ENCODE measurements at regions not wholly inside any gene's neighbourhood (a gene's known extent, or its start where the extent isn't known, plus 50 kb on each side); places are given as distances from the start of the nearest gene placed in this dataset.
"Not testable (repeated sequence)": the region's sequence is repeated elsewhere in the genome, so short reads cannot be mapped to it uniquely, and the experiment has no call there.

- H3K4me1 ChIP-seq; intact Hi-C loops (cut with DNase I); H3K36me3 ChIP-seq; DNase-seq; H3K4me3 ChIP-seq; H3K27me3 ChIP-seq (ENCODE audit: low read depth); H3K27ac ChIP-seq; H3K9me3 ChIP-seq; ATAC-seq: not testable (repeated sequence)
Measured at GRCh38 chr6:142016666-142017065, 116.1 kb upstream of the GJE1 start.

GRCh38 chr6:142015463-142015862, 117.3 kb upstream of the GJE1 start:
- H3K4me1 ChIP-seq; DNase-seq; H3K27ac ChIP-seq; H3K4me3 ChIP-seq; H3K27me3 ChIP-seq (ENCODE audit: low read depth); intact Hi-C loops (cut with DNase I); H3K9me3 ChIP-seq; ATAC-seq; H3K36me3 ChIP-seq: not testable (repeated sequence)

GRCh38 chr6:142015011-142015410, 117.7 kb upstream of the GJE1 start:
- DNase-seq (no peak), ATAC-seq (no peak)
- H3K36me3 ChIP-seq = no peaks in the 10 kb centered on the region
- H3K27me3 ChIP-seq (ENCODE audit: low read depth) = no peaks in the 10 kb centered on the region
- no peak for TF ChIP-seq CTCF (IDR thresholded peaks at IDR 0.05)
- H3K27ac ChIP-seq = no peak overlapping the region
- intact Hi-C loops (cut with DNase I) = no loop called here
- no peaks in the 10 kb centered on the region for H3K9me3 ChIP-seq
- H3K4me1 ChIP-seq = no peaks in the 10 kb centered on the region
- H3K4me3 ChIP-seq = no peak overlapping the region

- Histone ChIP-seq H3K36me3 (no peaks in the 10 kb centered on the region), H3K4me3 (no peak overlapping the region), H3K4me1 (no peaks in the 10 kb centered on the region), H3K27ac (no peak overlapping the region), H3K9me3 (no peaks in the 10 kb centered on the region), H3K27me3 (ENCODE audit: low read depth) (no peaks in the 10 kb centered on the region)
- ATAC-seq = no peak
- TF ChIP-seq CTCF (IDR thresholded peaks at IDR 0.05) = no peak
- no peak for DNase-seq
- intact Hi-C loops (cut with DNase I) = no loop called here
Measured at GRCh38 chr6:142014515-142014914, 118.2 kb upstream of the GJE1 start.

- no peak for TF ChIP-seq CTCF (IDR thresholded peaks at IDR 0.05)
- H3K27me3 ChIP-seq (ENCODE audit: low read depth) = no peaks in the 10 kb centered on the region
- ATAC-seq (no peak), DNase-seq (no peak)
- H3K9me3 ChIP-seq = no peaks in the 10 kb centered on the region
- intact Hi-C loops (cut with DNase I) = no loop called here
- H3K27ac ChIP-seq = no peak overlapping the region
- H3K4me3 ChIP-seq = no peak overlapping the region
- no peaks in the 10 kb centered on the region for H3K4me1 ChIP-seq
- no peaks in the 10 kb centered on the region for H3K36me3 ChIP-seq
Measured at GRCh38 chr6:142013875-142014495, 118.7 kb upstream of the GJE1 start.

GRCh38 chr6:142013287-142013686, 119.4 kb upstream of the GJE1 start:
- no peaks in the 10 kb centered on the region for H3K4me1 ChIP-seq
- H3K4me3 ChIP-seq = no peak overlapping the region
- H3K27me3 ChIP-seq (ENCODE audit: low read depth) = no peaks in the 10 kb centered on the region
- no peak for TF ChIP-seq CTCF (IDR thresholded peaks at IDR 0.05)
- H3K36me3 ChIP-seq = no peaks in the 10 kb centered on the region
- DNase-seq = no peak
- no peaks in the 10 kb centered on the region for H3K9me3 ChIP-seq
- H3K27ac ChIP-seq = no peak overlapping the region
- no peak for ATAC-seq
- intact Hi-C loops (cut with DNase I) = no loop called here

GRCh38 chr6:142011775-142012174, 121.0 kb upstream of the GJE1 start:
- no peak for ATAC-seq
- DNase-seq = no peak
- no peaks in the 10 kb centered on the region for H3K4me1 ChIP-seq
- intact Hi-C loops (cut with DNase I) = no loop called here
- H3K4me3 ChIP-seq = no peak overlapping the region
- no peaks in the 10 kb centered on the region for H3K27me3 ChIP-seq (ENCODE audit: low read depth)
- TF ChIP-seq CTCF (IDR thresholded peaks at IDR 0.05) = no peak
- no peaks in the 10 kb centered on the region for H3K9me3 ChIP-seq
- no peak overlapping the region for H3K27ac ChIP-seq
- H3K36me3 ChIP-seq = no peaks in the 10 kb centered on the region

All from lower lobe of right lung (tissue), 2 donors.